ENCODE measurements at regions not wholly inside any gene's neighbourhood (a gene's known extent, or its start where the extent isn't known, plus 50 kb on each side); places are given as distances from the start of the nearest gene placed in this dataset.

GRCh38 chr1:117698398-117699160, 92.7 kb downstream of the TENT5C start:
- no peak for TF ChIP-seq CTCF (IDR thresholded peaks at IDR 0.05; ENCODE audit: low read length)
- TF ChIP-seq EZH2 (optimal IDR thresholded peaks at IDR 0.05; ENCODE audit: low read depth, low read length): no peak

All from MM.1S (cell line).